ENCODE measurements at regions not wholly inside any gene's neighbourhood (a gene's known extent, or its start where the extent isn't known, plus 50 kb on each side); places are given as distances from the start of the nearest gene placed in this dataset.

DNA sequence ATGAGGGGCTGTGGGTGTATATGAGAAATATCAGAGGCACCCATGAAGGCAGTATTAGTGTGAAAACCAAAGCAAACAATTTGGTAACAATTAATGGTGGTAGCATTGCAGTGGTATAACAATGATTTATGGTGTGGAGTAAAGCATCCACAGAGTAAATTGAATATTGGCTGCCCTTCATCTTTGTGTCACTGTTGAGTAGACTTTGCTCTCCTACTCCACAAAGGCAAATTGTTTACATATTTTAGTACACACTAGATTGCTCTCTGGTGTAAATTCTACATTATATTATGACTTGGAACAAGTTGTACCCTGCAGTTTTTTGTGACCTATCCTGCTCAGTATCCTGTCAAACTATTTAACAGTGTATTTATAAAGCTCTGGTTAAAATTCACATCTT lies 455.5 kb upstream of the RORB start:
- TF ChIP-seq, protein P1, sequence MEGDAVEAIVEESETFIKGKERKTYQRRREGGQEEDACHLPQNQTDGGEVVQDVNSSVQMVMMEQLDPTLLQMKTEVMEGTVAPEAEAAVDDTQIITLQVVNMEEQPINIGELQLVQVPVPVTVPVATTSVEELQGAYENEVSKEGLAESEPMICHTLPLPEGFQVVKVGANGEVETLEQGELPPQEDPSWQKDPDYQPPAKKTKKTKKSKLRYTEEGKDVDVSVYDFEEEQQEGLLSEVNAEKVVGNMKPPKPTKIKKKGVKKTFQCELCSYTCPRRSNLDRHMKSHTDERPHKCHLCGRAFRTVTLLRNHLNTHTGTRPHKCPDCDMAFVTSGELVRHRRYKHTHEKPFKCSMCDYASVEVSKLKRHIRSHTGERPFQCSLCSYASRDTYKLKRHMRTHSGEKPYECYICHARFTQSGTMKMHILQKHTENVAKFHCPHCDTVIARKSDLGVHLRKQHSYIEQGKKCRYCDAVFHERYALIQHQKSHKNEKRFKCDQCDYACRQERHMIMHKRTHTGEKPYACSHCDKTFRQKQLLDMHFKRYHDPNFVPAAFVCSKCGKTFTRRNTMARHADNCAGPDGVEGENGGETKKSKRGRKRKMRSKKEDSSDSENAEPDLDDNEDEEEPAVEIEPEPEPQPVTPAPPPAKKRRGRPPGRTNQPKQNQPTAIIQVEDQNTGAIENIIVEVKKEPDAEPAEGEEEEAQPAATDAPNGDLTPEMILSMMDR (IDR thresholded peaks at IDR 0.05), result no peak
- TF ChIP-seq POLR2A (IDR thresholded peaks at IDR 0.05), result no peak

Measured in testis (tissue), 2 donors.